GM13977 (cell line): ENCODE measurements at regions not wholly inside any gene's neighbourhood (a gene's known extent, or its start where the extent isn't known, plus 50 kb on each side); places are given as distances from the start of the nearest gene placed in this dataset.

Experiments
- DNase-seq: peaks from one replicate; pipeline ENCODE4 v3.0.0; 2012; ENCODE audit warnings: low spot score
- CTCF ChIP-seq: IDR thresholded peaks from 2 replicates; pipeline ENCODE4 v1.5.1; 2012; ENCODE audit warnings: mild to moderate bottlenecking, control low read depth; ENCODE audit not compliant: insufficient read depth; ENCODE audit errors: extremely low read depth, missing control alignments
- in situ Hi-C: fragments of 300-500 bp; cut with MboI; formaldehyde crosslinking; loops from one replicate; pipeline ENCODE4 v1.12.0; 2022; ENCODE audit warnings: low sequenced_read_pairs, low pct_unique_long_range_greater_than_20kb, mixed read lengths, inconsistent platforms; ENCODE audit not compliant: unreplicated experiment

GRCh38 chr2:76268902-76269620 lies 558.3 kb upstream of the GCFC2 start:
- no peak for DNase-seq
- no peak for TF ChIP-seq CTCF
- in situ Hi-C loops, result no loop called here

- in situ Hi-C loops, result no loop called here
- no peak for DNase-seq
- TF ChIP-seq CTCF, result no peak
Measured at GRCh38 chr2:76268484-76268883, 557.8 kb upstream of the GCFC2 start.

DNA sequence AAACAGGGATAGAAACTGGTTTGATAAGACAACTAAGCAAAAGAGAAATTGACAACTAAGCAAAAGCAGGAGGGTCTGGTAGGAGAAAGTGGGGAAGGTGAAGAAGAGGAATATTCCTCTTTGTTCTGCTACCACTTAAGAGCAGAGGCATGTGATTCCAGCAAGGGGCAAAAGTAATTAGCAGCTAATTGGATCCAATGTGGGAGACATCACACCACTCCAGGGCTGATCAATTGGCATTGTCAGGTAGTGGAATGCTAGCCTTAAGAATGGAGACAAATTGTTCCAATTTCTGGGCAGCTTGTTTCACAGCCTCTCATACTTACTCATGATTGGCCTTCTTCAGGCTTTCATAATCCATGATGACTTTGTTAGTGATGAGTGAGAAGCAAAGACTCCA lies 547.1 kb upstream of the GCFC2 start:
- no peak for TF ChIP-seq CTCF
- DNase-seq, result no peak
- in situ Hi-C loops, result no loop called here

DNA sequence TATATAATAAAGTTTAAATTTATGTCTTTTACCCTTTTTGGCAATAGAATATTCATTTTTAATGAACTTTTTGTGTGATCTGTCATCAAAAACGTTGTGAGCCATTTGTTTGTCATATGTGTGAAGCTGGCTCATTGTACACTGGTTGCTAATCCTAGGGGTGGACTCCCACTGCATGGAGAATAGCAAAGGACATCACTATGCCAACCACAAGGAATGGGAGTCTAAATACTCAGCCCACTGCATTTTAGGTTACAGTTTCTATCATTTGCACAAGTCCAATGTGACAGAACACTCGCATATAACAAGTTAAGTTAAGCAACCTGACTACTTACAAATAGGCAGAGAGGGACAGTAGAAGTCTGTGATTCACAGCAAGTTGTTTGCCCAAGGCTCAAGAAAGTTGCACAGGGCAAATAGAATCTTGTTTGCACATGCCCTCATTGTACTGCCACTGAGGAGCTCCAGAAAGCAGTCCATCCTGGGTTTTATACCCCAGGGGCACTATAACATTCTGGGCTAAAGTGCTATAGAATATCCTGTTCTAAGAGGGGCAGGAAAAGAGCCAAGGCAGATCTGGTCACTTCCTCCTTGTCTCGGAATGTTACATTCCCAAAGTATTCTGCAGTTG lies 545.9 kb upstream of the GCFC2 start:
- DNase-seq, result no peak
- no peak for TF ChIP-seq CTCF
- in situ Hi-C loops, result no loop called here

DNA sequence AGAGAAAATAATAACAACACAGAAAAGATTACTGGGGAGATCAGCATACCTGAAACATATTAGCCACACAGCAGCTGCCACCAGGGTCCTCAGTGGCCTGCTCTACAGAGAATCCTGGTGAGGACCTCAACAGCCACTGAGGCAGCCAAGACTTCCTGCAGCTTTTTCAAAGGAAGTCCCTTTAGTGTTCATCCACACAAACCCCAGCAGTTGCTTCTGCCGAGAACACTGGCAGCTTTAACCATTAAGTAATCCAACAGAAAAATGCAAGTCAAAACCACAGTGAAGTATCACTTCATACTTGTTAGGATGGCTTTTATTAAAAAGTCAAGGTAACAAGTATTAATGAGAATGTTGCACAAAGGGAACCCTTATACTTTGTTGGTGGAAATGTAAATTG lies 542.0 kb upstream of the GCFC2 start:
- in situ Hi-C loops, result no loop called here
- DNase-seq, result no peak
- TF ChIP-seq CTCF, result no peak

GRCh38 chr2:76251342-76251741 lies 540.6 kb upstream of the GCFC2 start:
- in situ Hi-C loops, result no loop called here
- TF ChIP-seq CTCF, result no peak
- DNase-seq, result no peak
